K562 (cell line): ENCODE measurements at regions not wholly inside any gene's neighbourhood (a gene's known extent, or its start where the extent isn't known, plus 50 kb on each side); places are given as distances from the start of the nearest gene placed in this dataset.
A peak's percentile ranks its signal among the peaks of the same experiment; 100 is the strongest.

ENCODE experiments used
- AFF4 ChIP-seq: sonication (generic); formaldehyde crosslinking; IDR thresholded peaks from 2 replicates; pipeline ENCODE4 v1.8.0; 2023; ENCODE audit warnings: mild to moderate bottlenecking, missing genetic modification reagents
- DPF2 ChIP-seq: fragments of 450-650 bp; IDR thresholded peaks from 2 replicates; pipeline ENCODE4 v1.6.1; 2016
- HMBOX1 ChIP-seq: sonication (generic); IDR thresholded peaks from 2 replicates; pipeline ENCODE4 v1.6.1; 2016
- JUND ChIP-seq, 2 experiments: IDR thresholded peaks; 2 replicates in 1 of 2; 3 replicates in 1 of 2; pipeline ENCODE4 v1.6.1; 2011; ENCODE audit warnings: borderline replicate concordance in 2 of 2, low read depth in 2 of 2, low read length in 2 of 2, improper control_type of control experiment in 1 of 2, missing biosample characterization in 1 of 2, missing genetic modification characterization in 1 of 2, missing genetic modification reagents in 1 of 2
- KLF16 ChIP-seq: IDR thresholded peaks from 2 replicates; pipeline ENCODE4 v1.6.1; 2016; ENCODE audit warnings: antibody characterized with exemption
- MED1 ChIP-seq: sonication (generic); formaldehyde crosslinking; IDR thresholded peaks from 2 replicates; pipeline ENCODE4 v1.8.1; 2023; ENCODE audit warnings: missing genetic modification reagents, borderline replicate concordance
- NFIC ChIP-seq: fragments of 450-650 bp; IDR thresholded peaks from 2 replicates; pipeline ENCODE4 v1.6.1; 2017; ENCODE audit warnings: mild to moderate bottlenecking, inconsistent platforms
- POLR2AphosphoS5 ChIP-seq: IDR thresholded peaks from 2 replicates; pipeline ENCODE4 v1.6.1; 2011; ENCODE audit warnings: mild to moderate bottlenecking, low read depth, low read length, moderate library complexity; ENCODE audit not compliant: control insufficient read depth, insufficient read depth
- RFX1 ChIP-seq: fragments of 450-650 bp; IDR thresholded peaks from 2 replicates; pipeline ENCODE4 v1.6.1; 2016; ENCODE audit warnings: mild to moderate bottlenecking, moderate library complexity
- SMAD4 ChIP-seq: fragments of 250-450 bp; sonication (Bioruptor Pico); conservative IDR thresholded peaks from 2 replicates; pipeline ENCODE4 v1.8.0; 2021; ENCODE audit warnings: inconsistent platforms, mild to moderate bottlenecking, moderate library complexity
- SMARCA4 ChIP-seq: fragments of 450-650 bp; IDR thresholded peaks from 2 replicates; pipeline ENCODE4 v1.6.1; 2016
- ZFP30 ChIP-seq: fragments of 250-450 bp; sonication (Bioruptor Pico); IDR thresholded peaks from 2 replicates; pipeline ENCODE4 v1.8.0; 2022; ENCODE audit warnings: moderate library complexity, mild to moderate bottlenecking, inconsistent platforms, borderline replicate concordance
- ZNF311 ChIP-seq: fragments of 250-450 bp; sonication (Bioruptor Pico); IDR thresholded peaks from 2 replicates; pipeline ENCODE4 v1.4.0; 2020; ENCODE audit warnings: mild to moderate bottlenecking, moderate library complexity
- ZNF444 ChIP-seq: fragments of 250-450 bp; sonication (Bioruptor Pico); IDR thresholded peaks from 2 replicates; pipeline ENCODE4 v1.4.0; 2020; ENCODE audit warnings: mild to moderate bottlenecking, moderate library complexity
- ZNF583 ChIP-seq: fragments of 250-450 bp; sonication (Bioruptor Pico); IDR thresholded peaks from 2 replicates; pipeline ENCODE4 v1.4.0; 2020
- ZNF592 ChIP-seq: fragments of 450-650 bp; IDR thresholded peaks from 2 replicates; pipeline ENCODE4 v1.6.1; 2017; ENCODE audit warnings: antibody characterized with exemption, mild to moderate bottlenecking
- ZSCAN32 ChIP-seq: fragments of 450-650 bp; formaldehyde crosslinking; IDR thresholded peaks from 2 replicates; pipeline ENCODE4 v1.4.0; 2020; ENCODE audit warnings: mild to moderate bottlenecking, moderate library complexity
- TF ChIP-seq, protein P1 (sequence below): fragments of 200-800 bp; sonication (Bioruptor generic); IDR thresholded peaks from 2 replicates; pipeline ENCODE4 v1.6.1; 2017; ENCODE audit warnings: missing genetic modification characterization, missing compliant biosample characterization

- TF ChIP-seq AFF4 (CRISPR knock-in tag) (no peak), RFX1 (no peak), POLR2AphosphoS5 (peak; percentile 82), NFIC (peak; percentile 54), ZNF583 (CRISPR knock-in tag) (peak; percentile 83), KLF16 (peak; percentile 65), ZNF444 (peak; percentile 35; the same call in 1 of the 2 replicates), ZNF592 (peak; percentile 80), DPF2 (peak; percentile 72), MED1 (CRISPR knock-in tag) (no peak), JUND (IDR thresholded peaks at IDR 0.05; ENCODE audit: borderline replicate concordance, low read depth, low read length) (no peak), JUND (tag; IDR thresholded peaks at IDR 0.05; ENCODE audit: borderline replicate concordance, low read depth, low read length) (peak; percentile 36; the same call in 1 of the 3 replicates), ZSCAN32 (CRISPR knock-in tag) (no peak), ZFP30 (CRISPR knock-in tag) (no peak), SMARCA4 (peak; percentile 62), SMAD4 (CRISPR knock-in tag) (peak; percentile 65), HMBOX1 (peak; percentile 79), ZNF311 (CRISPR knock-in tag) (peak; percentile 48; the same call in 1 of the 2 replicates)
- TF ChIP-seq, protein P1, sequence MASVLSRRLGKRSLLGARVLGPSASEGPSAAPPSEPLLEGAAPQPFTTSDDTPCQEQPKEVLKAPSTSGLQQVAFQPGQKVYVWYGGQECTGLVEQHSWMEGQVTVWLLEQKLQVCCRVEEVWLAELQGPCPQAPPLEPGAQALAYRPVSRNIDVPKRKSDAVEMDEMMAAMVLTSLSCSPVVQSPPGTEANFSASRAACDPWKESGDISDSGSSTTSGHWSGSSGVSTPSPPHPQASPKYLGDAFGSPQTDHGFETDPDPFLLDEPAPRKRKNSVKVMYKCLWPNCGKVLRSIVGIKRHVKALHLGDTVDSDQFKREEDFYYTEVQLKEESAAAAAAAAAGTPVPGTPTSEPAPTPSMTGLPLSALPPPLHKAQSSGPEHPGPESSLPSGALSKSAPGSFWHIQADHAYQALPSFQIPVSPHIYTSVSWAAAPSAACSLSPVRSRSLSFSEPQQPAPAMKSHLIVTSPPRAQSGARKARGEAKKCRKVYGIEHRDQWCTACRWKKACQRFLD: peak; percentile 51
These were observed 76.7 kb upstream of the PICALM start (continued) for GRCh38 chr11:86145439-86146156.
